GM19467 (cell line): ENCODE measurements at regions not wholly inside any gene's neighbourhood (a gene's known extent, or its start where the extent isn't known, plus 50 kb on each side); places are given as distances from the start of the nearest gene placed in this dataset.

Experiments used
- ATAC-seq: cut with Tn5 transposase; IDR thresholded peaks from one replicate; pipeline ENCODE4 v1.9.1; 2021; ENCODE audit warnings: mild to moderate bottlenecking, moderate library complexity; ENCODE audit not compliant: unreplicated experiment

DNA sequence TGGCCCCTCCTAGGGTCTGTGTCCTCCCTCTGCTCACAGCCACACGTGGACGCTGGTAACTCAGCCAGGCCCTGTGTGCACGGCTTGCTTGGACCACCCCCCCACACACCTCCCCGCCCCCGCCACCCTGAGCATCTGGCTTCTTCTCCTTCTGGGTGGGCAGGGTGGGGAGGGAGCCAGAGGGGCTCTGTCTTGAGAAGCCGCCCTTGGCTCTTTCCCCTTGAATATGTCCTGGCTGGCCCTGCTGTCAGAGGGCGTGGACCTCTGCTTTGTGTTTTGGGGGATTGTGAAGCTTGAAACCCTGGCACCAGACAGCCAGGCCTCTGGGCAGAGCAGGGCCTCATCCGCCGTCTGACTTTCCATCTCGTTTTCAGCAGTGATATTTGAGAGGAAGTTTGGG is 72.1 kb downstream of the GLI2 start:
- ATAC-seq: no peak

DNA sequence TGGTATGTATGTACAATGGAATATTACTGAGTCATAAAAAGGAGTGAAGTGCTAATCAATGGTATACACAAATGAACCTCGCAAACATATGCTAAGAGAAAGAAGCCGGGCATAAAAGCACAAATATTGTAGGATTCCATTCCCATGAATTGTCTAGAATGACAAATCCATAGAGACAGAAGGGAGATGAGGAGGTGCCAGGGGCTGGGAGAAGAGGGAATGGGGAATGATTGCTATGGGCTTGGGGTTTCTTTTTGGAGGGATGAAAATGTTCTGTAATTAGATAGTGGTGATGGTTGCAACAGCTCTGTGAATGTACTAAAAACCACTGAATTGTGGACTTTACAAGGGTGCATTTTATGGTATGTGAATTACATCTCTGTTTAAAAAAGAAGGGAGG is 73.5 kb downstream of the GLI2 start:
- ATAC-seq: no peak

DNA sequence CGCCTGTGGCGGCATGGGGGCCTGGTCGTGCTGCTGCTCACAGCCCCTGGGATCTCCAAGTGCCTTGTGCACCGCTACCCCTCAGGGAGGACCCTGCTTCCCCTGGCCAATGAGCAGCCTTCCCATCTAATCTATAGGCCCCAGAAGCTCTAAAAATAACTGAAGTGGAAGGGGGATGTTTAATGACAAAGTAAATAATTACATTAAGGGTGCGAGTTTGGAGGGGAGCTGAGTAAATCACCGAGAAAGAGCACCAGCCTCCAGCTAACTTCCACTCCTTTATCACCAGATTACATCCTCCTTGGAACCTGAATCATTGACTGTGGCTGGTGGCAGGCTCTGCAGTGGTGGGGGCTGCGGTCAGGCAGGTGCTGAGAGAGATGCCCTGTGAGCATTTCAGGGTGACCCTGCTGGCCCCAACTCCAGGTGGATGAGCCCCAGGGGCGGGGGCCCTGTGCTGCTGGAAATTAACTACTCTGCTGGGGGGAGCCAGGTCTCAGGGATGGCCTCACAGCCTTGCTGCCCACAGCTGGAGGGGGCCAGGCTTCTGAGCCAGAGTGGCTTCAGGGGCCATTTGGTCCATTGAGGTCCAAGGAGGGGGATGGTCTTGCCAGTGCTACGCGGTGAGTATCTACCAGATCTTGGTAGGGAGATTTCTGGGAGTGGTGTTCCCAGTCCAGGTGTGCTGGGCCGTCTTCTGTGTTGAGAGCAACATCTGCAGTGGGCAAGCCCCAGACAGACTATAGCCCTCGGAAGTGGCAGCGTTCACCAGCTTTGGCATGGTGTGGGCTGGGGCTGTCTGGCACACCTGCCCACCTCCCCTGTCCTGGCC is 74.2 kb downstream of the GLI2 start:
- ATAC-seq: no peak

DNA sequence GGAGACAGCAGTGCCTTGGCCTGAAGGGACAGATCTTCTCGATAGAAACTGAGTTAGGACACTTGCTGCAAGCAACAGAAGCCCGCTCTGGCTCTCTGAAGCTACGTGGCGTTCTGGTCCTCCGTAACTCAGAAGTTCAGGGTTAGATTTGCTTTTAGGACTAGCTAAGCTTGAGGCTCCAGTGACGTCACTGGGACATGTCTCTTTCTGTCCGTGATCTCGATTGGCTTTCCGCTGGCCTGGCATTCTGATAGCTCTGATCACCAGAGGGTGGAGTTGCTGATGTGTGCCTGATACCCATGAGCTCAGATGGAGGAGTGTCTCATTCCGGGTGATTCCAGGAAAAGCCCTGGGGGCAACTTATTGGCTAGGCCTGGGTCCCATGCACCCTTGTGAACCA is 75.0 kb downstream of the GLI2 start:
- ATAC-seq: no peak

DNA sequence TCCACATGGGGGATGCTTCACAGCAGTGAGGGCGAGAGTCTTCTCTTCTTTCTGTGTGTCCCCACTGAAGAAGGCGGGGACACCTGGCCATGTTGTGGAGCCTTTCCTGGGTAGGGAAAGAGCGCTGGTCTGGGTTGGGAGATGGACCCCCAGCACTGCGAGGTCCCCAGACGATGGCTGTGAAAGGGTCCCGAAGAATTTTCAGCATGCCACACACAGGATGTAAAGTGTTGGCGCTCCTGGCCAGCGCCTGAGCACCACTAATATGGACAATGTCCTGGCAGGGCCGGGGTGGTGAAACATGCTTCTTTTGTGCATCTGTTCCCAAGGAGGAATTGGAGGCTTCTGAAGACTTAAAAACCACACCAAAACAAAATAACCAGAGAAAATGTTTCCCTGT is 77.2 kb downstream of the GLI2 start:
- ATAC-seq: no peak

DNA sequence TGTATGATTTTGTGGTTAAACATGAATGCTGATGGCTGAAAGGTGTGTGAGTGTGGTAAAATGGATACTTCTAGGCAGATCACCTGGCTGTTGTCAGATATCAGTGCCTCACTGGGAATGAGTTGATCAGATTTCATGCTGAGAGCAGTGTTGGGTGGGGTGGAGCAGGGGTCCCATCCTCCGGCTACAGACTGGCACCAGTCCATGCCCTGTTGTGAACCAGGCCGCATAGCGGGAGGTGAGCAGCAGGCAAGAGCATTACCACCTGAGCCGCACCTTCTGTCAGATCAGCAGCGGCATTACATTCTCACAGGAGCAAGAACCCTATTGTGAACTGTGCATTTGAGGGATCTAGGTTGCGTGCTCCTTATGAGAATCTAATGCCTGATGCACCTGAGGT is 78.7 kb downstream of the GLI2 start:
- no peak for ATAC-seq

DNA sequence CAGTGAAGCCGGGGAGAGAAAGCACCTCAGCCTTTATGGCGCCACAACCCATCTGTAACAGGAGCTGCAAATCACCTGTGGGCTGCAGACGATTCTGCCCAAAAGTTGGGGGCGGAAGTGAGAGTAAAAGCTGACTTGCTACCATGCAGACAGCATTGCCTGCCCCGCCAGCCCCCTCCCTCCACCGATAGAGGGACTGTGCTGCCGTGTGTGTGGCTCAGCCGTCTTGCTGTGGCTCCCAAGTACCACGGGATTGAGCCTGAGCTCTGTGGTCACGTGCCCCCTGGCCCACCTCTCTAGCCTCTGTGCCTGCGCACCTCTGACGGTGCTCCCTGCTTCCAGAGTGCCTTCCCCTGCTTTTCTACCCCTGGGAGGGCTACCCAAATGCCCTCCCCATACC is 79.6 kb downstream of the GLI2 start:
- ATAC-seq: no peak

DNA sequence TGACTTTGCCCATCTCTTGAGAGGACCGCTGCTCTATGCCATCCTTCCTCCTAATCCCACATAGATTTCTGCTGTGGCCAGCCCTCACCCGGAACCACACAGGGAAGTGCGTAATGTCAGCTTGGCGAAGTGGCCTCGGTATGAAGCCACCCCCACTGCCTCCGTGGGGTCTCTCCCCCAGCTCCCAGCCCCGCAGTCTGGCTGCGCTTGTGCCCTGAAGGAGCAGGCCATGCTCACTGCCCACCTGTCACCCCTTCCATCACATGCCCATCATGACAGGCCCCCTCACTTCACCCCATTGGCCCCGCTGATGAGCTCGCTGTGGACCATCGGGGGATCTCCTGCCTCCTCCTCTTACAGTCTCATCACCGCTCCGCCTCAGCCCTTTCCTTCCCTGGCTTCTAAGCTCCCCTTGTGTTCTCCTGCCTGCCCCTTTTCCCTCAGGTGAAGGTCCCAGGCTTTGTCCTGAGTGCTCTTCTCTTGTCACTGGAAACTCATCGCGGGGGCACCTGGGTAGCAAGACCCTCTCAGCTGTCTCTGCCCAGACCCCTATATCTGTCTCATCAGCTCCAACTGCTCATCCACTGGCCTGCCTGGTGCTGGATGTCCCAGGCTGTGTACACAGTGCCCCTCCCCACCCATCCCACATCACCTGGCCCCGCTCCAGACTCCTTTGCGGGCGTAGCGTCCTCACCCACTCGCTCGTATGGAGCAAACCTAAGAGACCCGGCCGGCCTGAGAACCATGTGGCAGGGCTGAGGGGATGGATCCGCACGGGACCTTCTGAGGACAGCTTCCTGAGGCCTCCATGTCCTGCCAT is 81.7 kb downstream of the GLI2 start:
- ATAC-seq: no peak

DNA sequence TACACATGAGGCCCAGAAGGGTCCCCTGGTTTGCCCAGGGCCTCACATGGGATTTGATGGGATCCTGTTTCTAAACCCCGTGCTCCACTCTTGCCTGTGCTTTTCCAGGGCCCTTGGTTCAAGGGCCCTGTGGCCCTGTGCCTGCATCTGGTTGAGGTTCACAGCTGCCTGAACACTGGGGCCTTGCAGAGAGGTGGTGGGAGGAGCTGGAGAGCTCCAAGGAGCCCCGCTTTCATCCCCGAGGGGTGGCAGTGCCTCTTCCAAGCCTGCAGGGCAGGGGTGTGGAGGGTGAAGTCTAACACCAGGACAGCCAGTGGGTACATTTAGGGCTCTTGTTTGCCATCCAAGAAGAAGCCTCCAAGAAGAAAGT is 82.3 kb downstream of the GLI2 start:
- no peak for ATAC-seq

DNA sequence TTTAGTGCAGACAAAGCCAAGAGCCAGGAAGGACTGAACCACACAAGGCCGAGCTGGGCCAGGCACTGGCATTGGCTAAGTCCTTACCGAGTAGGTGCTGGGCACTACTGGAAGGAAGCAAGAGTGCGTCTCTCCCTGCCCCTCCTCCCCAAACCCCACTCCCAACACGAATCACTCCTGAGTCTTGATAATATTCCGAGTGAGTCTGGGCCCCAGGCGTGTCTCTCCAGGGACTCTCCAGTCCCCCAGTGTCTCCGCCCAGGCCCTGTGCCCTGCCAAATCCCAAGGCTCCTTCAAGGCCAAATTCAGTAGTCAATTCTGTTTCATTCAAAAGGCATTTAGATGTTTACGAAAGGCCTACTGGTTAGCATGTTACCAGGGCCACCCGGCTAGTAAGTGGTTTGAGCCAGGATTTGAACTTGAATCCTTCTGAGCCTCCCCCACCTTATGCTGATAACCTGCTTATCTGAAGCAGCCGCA is 82.8 kb downstream of the GLI2 start:
- ATAC-seq: no peak

DNA sequence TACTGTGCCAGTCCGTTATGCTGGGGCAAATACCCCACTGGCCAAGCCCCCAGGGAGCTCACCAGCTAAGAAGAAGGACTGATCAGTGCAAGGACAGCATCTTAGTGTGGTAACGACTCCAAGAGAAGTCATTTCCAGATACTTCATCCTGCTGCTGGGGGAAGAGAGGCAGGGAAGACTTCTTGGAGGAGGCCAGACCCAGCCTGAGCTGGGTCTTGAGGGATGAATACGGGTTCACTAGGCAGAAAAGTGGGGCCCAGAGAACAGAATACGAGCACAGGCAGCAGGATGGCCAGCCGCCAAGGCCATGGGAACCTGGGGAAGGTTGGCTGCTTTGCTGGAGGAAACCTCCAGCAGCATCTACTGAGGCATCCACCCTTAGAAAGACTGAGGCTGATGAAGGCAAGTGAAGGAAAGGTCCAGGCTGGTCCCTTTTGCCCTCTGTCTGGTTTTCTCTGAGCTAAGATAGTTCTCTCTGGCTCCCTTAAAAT is 84.1 kb downstream of the GLI2 start:
- no peak for ATAC-seq

DNA sequence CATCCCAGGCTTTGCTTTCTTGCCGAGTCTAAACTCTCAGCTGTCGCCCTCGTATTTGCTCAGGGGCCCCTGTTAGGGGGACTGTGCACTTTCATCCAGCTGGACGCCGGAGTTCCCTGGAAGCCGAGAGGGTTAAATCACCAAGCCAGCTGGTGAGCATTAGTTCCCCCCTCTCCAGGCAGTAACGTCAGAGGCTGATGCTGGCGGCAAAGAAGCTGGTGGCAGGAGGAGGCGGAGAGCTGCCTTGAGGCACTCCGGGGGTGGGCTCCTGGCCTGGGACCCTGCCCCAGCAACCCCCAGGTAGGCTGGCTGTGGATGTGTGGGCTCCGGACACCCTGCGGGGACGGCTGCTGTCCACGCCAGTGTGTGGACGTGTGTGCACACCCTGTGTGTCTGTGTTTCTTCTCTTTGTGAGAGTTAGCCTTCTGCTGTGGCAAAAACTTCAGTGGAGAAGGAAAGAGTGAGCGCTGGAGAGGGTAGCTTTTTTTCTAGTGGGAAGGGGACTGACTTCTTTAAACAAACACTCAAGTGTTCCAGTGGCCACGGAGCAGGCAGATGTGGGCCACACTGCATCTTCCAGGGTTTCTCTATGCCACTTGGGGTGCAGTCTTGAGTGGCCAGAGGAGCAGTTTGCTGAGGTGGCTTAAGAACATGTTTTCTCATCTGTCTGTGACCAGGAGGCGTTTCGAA is 84.7 kb downstream of the GLI2 start:
- ATAC-seq: no peak

DNA sequence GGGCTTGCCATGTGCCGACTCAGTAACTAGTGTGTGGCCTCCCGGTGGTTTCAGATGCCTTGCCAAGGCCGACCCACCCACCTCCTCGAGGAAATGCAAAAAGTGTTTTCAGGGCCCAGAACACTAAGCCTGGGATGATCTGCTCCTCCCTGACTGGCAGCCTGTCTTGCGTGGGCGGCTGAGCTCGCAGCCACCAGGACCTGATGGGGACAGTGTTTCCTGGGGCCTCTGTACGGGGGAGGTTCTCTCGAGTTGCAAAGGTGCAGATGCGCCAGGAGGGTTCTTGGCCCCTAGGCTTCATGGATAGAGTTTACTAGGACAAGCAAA is 85.2 kb downstream of the GLI2 start:
- ATAC-seq: no peak

DNA sequence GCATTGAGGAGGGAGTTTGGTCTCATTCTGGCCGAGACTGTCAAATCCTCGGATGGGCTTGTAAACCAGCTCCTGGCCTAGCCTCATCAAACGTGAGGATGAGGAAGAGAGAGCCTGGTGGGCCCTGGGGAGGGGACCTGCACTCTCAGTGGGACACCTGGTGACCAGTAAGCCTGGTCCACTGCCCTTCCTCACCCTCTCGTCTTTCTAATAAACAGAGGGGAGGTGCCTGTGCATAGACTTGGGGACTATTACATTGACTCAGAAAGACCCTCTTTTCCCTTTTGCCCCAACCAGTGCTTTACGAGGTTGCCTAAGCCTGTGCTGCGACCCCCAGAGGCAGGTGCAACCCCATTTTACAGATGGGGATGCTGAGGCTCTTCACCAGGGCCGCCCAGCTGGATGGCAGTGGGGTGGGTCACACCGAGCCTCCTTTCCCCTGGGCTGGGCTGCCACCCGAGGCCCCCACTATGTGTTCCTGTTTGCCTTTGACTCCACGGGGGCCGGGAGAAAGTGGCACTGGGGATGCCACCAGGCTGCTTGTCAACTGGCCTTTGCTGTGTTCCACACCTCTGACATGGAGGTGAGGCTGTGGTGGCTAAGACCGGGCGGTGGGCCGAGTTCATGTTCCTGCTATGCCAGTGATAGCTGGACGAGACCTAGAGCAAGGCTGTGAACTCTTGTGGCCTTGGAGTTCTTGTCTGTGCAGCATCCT is 85.9 kb downstream of the GLI2 start:
- no peak for ATAC-seq

DNA sequence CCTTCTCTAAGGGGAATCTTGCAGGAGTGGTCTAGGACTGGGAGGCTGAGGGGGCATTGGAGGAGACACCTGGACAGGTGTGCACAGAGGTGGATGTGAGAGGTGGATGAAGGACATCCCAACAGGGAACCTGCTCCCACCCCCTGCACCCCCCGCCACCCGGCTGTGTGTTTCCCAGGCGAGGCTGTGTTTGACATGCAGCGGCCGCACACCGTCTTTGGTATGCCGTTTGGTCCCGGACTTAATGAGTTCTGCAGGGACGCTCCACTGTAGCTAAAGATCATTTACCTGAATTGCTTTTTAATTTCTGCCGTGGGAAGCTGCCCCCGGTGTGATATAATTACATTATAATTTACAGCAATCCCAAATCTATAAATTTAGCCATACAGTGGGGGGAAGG is 87.3 kb downstream of the GLI2 start:
- no peak for ATAC-seq

DNA sequence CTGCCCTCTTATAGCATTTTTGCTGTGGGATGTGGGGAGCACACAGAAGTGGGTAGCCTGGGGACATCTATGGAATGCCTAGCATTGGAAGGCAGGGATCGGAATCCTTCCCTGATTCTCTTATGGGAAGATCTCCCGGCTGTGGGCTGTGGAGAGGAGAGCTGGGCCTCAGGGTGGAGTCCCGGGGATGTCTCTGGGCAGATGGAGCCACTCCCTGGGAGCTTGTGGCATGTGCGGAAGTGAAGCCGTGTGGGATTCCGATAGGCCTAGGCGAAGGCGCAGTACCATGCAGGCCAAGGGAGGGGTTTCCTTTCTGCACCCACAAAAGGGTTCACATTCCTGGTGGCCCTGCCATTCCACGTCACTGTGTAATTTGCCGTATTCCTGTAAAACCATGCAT is 87.9 kb downstream of the GLI2 start:
- ATAC-seq: no peak

DNA sequence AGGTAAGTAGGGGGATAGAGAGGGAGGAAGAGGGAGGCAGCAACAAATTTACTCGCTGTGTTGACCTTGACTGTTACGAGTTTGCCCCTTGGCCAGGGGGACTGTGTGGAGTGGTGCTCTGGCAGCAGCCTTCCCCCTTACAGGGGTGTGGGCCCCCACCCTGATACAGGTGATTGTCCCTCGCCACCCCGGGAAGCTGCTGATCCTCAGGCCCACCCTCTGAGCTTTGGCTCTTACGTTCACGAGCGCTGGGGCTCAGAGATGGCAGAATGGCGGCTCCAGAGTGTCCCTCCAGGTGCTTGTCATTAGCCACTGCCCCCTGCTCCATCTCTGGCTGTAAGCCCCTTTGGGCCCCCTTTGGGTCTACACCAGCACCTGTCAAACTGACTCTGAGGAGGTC is 88.6 kb downstream of the GLI2 start:
- no peak for ATAC-seq

DNA sequence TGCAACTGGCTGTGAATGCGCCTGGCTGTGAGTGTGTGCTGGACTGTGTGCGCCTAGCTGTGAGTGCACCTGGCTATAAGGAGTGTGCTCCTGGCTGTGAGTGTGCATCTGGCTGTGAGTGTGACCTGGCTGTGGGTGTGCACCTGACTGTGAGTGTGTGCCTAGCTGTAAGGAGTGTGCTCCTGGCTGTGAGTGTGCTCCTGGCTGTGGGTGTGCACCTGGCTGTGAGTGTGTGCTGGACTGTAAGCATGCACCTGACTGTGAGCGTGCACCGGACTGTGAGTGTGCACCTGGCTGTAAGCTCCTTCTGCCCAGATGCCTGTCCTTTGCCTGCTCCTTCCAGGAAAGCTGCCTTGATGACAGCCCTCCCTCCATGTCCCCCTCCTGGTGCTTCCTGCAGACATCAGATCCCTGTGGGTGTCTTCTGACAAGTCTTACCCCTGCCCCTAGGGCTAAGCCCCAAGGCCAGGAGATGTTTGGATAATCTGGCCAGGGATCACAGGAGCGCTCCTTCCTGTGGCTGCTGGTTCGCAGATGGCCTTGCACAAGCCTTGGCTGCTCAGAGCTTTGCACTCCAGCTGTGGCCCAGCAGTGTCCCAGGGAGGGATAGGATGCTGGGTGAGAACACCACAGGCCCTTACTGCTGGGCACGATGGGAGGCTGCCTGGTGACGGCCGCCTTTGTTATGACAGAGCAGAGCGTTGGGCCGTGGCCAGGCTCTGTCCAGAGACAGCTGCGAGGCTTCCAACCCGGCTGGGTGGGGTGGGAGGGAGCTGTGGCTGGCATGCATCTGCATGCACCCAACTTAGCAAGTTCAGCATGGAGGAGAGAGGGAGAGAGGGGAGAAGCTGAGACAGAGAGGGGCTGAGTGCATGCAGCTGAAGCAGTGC is 89.9 kb downstream of the GLI2 start:
- ATAC-seq: no peak

DNA sequence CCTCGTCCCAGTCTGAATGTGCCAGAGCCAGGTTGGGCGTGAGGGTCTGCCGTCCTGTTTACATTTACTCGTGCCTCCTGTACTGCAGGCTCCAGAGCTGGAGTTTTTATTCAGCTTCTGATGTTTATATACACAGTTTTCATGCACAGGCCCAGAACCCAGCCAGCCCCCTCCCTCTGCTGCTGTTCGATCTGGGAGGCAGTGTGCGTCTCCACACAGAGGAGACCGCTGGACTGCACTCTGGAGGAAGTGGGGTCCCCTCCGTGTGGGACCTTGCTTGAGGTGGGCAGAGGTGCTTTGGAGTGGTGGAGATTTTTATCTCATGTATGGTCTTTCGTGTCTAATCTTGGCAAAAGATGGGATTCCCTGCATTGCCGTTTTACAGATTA is 90.6 kb downstream of the GLI2 start:
- no peak for ATAC-seq
